GM10266 (cell line): ENCODE measurements at regions not wholly inside any gene's neighbourhood (a gene's known extent, or its start where the extent isn't known, plus 50 kb on each side); places are given as distances from the start of the nearest gene placed in this dataset.

Experiments used
- DNase-seq: peaks from one replicate; pipeline ENCODE4 v3.0.0; 2012; ENCODE audit errors: extremely low spot score
- TF ChIP-seq, protein P1 (sequence below): IDR thresholded peaks from 2 replicates; pipeline ENCODE4 v1.5.1; 2012; ENCODE audit warnings: mild to moderate bottlenecking, low read depth; ENCODE audit not compliant: control insufficient read depth, insufficient read depth; ENCODE audit errors: missing control alignments

DNA sequence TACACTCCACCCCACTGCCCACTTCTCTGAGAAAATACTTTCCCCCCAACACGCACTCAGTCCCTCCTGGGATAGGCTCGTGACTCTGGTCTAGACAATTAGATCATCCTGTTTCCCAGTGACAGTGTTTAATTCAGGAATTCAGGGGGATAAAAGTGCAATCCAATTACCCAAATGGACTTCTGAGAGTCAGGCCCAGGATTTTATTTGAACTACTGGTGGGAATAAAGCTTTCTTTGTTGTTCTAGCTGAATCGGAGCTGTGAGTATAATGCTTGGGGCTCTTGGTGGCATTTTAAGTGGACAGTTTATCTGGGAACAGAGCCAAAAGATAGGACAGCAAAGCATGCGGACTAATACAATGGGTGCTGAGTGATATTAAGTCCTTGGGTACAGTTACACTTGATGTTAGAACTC, 683.3 kb downstream of the MAT2B start:
- TF ChIP-seq, protein P1, sequence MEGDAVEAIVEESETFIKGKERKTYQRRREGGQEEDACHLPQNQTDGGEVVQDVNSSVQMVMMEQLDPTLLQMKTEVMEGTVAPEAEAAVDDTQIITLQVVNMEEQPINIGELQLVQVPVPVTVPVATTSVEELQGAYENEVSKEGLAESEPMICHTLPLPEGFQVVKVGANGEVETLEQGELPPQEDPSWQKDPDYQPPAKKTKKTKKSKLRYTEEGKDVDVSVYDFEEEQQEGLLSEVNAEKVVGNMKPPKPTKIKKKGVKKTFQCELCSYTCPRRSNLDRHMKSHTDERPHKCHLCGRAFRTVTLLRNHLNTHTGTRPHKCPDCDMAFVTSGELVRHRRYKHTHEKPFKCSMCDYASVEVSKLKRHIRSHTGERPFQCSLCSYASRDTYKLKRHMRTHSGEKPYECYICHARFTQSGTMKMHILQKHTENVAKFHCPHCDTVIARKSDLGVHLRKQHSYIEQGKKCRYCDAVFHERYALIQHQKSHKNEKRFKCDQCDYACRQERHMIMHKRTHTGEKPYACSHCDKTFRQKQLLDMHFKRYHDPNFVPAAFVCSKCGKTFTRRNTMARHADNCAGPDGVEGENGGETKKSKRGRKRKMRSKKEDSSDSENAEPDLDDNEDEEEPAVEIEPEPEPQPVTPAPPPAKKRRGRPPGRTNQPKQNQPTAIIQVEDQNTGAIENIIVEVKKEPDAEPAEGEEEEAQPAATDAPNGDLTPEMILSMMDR = no peak
- DNase-seq = no peak

DNA sequence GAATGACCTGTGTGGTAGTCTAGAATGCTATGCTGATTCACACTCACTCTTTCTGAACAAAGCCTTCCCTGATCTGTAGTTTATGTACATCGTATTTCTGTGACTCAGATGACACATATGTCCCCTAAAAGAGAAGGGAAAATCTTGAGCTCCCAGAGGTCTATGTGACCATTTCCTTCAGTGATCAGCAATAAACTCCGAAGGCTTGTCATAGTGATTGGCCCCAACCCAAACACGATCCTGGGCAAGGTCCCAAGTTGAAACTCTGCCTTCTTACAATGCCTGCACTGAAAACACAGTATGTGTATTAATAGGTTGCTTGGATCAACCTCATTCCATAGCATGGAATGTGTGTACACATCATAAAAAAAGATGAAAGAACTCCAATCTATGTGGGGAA, 685.8 kb downstream of the MAT2B start:
- TF ChIP-seq, protein P1 = no peak
- no peak for DNase-seq

DNA sequence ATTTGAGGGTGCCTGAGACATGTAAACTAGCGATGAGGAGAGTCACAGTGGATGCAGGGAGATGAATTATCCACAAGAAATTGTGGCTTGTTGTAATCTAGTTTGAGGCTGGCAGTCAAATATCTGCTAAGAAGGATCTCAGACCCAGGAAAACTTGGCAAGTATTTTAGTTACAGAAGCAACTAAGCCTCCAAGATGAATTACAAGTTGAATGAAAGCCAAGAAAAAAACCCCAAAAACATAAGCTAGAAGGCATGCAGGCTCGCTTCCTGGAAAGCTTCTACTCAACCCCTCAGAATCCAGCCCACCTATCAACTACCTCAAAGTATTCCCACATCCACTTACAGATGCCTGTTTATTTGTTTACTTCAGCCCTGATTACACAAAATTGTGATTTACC, 696.9 kb downstream of the MAT2B start:
- TF ChIP-seq, protein P1 = no peak
- DNase-seq = no peak

DNA sequence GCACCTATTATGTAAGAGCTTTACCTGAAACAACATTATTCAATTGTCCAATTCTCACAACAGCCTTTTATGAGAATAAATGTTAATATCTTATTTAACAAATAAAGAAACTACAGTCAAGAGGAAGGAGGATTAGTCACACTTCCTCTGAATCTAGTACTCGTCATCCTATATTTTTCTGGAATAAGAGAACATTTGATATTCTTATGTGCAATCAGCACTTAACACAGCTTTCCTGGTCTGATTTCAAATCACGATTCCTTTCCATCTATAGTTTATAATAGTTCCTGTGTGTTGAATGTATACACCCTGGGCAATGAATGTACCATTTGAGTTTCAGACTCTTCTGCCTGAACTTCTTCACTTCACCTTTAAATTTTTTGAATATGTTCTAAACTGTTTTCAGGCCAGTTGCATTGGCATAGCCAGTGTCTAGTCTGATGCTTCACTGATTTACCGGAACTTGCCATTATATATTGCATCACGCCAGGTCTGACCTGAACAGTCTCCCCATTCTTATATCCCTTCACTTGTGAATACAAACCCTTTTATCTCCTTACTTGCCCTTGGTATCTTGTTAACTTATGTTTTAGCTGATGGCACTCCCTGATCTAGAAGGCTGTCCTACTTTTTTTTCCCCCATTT, 698.3 kb downstream of the MAT2B start:
- DNase-seq = no peak
- TF ChIP-seq, protein P1 = no peak

DNA sequence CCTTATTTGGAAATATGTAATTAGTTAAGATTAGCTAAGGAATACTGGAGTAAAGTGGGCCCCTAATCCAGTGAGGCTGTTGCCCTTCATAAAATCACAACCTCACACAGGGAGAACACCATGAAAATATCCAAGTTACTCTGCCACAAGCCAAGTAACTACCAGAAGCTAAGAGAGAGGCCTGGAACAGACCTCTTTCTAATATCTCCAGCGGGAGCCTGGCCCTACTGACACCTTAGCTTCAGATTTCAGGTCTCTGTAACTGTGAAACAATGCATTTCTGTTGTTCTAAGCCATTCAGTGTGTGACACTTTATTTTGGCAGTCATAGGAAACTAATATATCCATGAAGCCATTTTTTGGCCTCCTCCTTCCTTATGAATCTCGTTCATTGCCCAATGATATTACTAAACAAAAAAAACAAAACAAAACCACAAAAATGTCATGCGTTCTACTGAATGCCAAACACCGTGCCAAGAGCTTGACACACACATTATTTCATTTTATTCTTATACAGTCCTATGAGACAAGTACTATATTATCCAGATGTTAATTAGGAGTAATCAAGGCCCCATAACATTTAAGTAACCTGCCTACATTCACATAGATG, 699.0 kb downstream of the MAT2B start:
- no peak for DNase-seq
- TF ChIP-seq, protein P1 = no peak

DNA sequence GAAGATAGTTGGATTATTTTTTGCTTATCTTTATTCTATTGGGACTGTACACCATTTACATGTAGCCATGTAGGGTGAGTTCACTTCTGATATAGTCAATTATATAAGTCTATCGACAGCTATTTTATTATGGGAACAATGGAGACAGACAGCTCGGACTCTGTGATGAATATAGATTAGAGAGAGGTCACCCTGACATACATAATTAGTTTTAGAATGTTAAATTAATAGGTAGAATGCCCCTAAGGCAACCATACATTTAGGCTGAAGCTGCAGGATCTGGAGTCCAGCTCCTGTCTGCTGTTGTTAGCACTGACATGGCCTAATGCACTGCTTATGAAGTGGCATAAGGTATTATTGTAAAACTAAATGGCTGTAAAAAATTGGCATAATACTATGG, 700.8 kb downstream of the MAT2B start:
- no peak for DNase-seq
- TF ChIP-seq, protein P1 = no peak

DNA sequence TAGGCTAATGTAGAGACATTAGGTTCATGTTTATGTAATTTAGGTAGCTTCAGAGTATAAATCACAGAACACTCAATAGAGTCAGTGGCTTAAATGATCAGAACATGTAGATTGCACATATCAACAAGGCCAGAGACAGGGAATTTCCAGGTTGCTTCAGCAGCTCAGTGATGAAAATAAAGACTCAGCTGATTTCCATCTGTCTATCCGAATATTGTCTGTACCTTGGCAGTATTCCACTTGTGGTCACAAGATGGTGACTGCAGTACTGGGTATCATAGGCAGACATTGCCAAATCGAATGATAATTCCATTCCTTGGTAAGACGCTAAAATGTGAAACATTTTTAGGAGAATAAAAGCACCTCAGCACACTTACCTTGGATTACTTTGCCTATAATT, 702.2 kb downstream of the MAT2B start:
- TF ChIP-seq, protein P1 = no peak
- DNase-seq = no peak
